DMS114 treated with DMSO at 0.1 percent for 48 hours (cell line): ENCODE measurements at regions not wholly inside any gene's neighbourhood (a gene's known extent, or its start where the extent isn't known, plus 50 kb on each side); places are given as distances from the start of the nearest gene placed in this dataset.
A peak's percentile ranks its signal among the peaks of the same experiment; 100 is the strongest.

ENCODE experiments used
- DNase-seq: peaks from one replicate; lab custom pipeline; 2025; ENCODE audit not compliant: unreplicated experiment; lab: John Stamatoyannopoulos, UW

DNA sequence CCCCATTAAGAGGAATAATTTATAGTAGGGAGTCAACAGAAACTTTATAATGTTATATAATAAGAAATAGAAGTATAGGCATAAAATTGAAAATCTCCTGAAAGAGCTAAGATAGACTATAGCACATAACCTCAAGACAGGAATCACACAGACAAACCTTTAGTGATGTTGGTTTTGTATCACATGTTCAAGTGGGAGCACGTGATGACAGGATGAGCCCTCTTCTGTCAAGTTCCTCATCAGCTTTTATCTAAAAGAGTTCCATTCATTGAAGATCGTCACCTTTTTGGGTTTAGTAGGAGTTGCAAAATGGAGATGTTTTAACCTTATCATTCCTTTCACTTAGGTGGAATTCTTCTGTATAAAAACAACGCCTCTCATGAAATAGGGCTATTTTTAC, 127.0 kb downstream of the MCHR2 start:
- DNase-seq = no peak

DNA sequence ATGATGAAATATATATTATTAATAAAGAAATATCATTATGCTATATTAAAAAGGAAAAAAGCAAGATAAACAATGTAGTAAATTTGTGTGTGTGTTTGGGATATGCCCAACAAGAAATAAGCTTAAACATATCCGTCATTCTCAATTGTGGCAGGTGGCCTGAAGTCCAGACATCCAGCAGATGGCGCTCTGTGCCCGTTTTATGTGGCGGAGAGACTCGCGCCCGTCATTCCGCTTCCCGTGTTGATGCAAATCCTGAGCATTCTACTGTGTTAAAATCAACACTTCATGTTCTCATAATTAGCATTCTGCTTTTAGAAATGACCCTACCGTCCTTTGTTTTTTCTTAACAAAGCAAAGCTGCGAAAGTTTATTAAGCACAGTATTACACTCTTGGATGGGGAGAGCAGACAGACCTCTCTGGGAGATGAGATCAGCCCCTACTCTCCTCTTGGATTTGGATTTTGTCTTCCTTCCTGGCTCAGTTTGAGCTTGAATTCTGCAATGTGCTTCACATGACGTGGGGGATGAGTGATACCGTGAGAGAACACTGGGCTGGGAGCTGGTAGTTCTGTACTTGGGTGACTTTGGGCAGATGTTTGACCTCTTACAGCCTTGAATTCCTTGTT, 125.8 kb downstream of the MCHR2 start:
- DNase-seq = peak; percentile 73
